ENCODE measurements at regions not wholly inside any gene's neighbourhood (a gene's known extent, or its start where the extent isn't known, plus 50 kb on each side); places are given as distances from the start of the nearest gene placed in this dataset.

- no peak for TF ChIP-seq TAF1 (IDR thresholded peaks at IDR 0.05; ENCODE audit: low read depth)
- no peak for TF ChIP-seq RAD21 (IDR thresholded peaks at IDR 0.05; ENCODE audit: low read depth)
- TF ChIP-seq, protein P1, sequence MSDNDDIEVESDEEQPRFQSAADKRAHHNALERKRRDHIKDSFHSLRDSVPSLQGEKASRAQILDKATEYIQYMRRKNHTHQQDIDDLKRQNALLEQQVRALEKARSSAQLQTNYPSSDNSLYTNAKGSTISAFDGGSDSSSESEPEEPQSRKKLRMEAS (IDR thresholded peaks at IDR 0.05) = no peak
- no peak for TF ChIP-seq NFIC (IDR thresholded peaks at IDR 0.05)
- TF ChIP-seq, protein P2, sequence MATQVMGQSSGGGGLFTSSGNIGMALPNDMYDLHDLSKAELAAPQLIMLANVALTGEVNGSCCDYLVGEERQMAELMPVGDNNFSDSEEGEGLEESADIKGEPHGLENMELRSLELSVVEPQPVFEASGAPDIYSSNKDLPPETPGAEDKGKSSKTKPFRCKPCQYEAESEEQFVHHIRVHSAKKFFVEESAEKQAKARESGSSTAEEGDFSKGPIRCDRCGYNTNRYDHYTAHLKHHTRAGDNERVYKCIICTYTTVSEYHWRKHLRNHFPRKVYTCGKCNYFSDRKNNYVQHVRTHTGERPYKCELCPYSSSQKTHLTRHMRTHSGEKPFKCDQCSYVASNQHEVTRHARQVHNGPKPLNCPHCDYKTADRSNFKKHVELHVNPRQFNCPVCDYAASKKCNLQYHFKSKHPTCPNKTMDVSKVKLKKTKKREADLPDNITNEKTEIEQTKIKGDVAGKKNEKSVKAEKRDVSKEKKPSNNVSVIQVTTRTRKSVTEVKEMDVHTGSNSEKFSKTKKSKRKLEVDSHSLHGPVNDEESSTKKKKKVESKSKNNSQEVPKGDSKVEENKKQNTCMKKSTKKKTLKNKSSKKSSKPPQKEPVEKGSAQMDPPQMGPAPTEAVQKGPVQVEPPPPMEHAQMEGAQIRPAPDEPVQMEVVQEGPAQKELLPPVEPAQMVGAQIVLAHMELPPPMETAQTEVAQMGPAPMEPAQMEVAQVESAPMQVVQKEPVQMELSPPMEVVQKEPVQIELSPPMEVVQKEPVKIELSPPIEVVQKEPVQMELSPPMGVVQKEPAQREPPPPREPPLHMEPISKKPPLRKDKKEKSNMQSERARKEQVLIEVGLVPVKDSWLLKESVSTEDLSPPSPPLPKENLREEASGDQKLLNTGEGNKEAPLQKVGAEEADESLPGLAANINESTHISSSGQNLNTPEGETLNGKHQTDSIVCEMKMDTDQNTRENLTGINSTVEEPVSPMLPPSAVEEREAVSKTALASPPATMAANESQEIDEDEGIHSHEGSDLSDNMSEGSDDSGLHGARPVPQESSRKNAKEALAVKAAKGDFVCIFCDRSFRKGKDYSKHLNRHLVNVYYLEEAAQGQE (IDR thresholded peaks at IDR 0.05; ENCODE audit: low read depth) = no peak
Measured at GRCh38 chr7:52944921-52945320, 90.5 kb upstream of the POM121L12 start.

GRCh38 chr7:52940481-52940880 lies 95.0 kb upstream of the POM121L12 start:
- TF ChIP-seq CEBPB (IDR thresholded peaks at IDR 0.05) (no peak), FOXM1 (IDR thresholded peaks at IDR 0.05; ENCODE audit: borderline replicate concordance, low read depth) (no peak), EP300 (IDR thresholded peaks at IDR 0.05; ENCODE audit: borderline replicate concordance) (no peak)
- TF ChIP-seq, protein P2 (IDR thresholded peaks at IDR 0.05; ENCODE audit: low read depth) = no peak

DNA sequence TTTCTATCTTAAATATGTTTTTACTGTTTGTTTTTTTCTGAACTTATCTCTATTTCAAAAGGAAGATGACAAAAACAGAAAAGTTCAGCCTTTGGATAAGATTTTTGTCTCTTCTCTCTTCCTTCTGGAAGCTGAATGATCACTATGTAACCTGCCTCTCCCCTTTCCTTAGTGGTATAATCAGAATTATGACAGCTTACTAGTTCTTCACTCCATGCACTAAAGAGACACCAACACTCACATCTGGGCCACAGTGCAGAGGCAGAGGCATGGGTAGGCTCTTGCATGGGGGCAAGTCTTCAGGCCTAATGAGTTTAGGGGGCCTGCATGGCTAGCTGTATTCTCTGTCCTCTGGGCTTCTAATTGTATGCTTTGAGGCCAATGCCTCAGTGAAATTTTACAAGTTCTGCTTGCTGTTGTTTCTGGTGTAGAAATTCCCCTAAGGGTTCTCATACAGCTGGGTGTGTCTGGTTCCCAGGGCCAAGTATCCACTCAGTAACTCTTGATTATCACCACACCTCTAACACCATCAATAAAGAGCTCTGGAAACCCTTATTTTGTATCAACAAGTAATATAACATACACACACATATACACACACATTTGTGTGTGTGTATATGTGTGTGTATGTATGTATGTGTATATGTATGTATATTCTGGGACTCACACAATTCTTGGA lies 96.8 kb upstream of the POM121L12 start:
- TF ChIP-seq, protein P2 (IDR thresholded peaks at IDR 0.05; ENCODE audit: low read depth) = no peak
- no peak for TF ChIP-seq NFIC (IDR thresholded peaks at IDR 0.05)
- no peak for TF ChIP-seq EGR1 (IDR thresholded peaks at IDR 0.05)
- TF ChIP-seq, protein P3, sequence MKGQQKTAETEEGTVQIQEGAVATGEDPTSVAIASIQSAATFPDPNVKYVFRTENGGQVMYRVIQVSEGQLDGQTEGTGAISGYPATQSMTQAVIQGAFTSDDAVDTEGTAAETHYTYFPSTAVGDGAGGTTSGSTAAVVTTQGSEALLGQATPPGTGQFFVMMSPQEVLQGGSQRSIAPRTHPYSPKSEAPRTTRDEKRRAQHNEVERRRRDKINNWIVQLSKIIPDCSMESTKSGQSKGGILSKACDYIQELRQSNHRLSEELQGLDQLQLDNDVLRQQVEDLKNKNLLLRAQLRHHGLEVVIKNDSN (IDR thresholded peaks at IDR 0.05) = no peak
- no peak for TF ChIP-seq RAD21 (IDR thresholded peaks at IDR 0.05; ENCODE audit: low read depth)
- TF ChIP-seq FOXM1 (IDR thresholded peaks at IDR 0.05; ENCODE audit: borderline replicate concordance, low read depth) = no peak
- no peak for TF ChIP-seq CEBPB (IDR thresholded peaks at IDR 0.05)
- TF ChIP-seq YY1 (IDR thresholded peaks at IDR 0.05; ENCODE audit: low read depth) = no peak
- TF ChIP-seq CREB1 (IDR thresholded peaks at IDR 0.05; ENCODE audit: low read depth) = no peak
- TF ChIP-seq, protein P1 (IDR thresholded peaks at IDR 0.05) = no peak
- TF ChIP-seq ZBTB7A (IDR thresholded peaks at IDR 0.05; ENCODE audit: low read depth) = no peak
- TF ChIP-seq TCF12 (IDR thresholded peaks at IDR 0.05; ENCODE audit: low read depth) = no peak
- no peak for TF ChIP-seq TAF1 (IDR thresholded peaks at IDR 0.05; ENCODE audit: low read depth)
- no peak for TF ChIP-seq EP300 (IDR thresholded peaks at IDR 0.05; ENCODE audit: borderline replicate concordance)
- no peak for TF ChIP-seq TEAD4 (IDR thresholded peaks at IDR 0.05)

DNA sequence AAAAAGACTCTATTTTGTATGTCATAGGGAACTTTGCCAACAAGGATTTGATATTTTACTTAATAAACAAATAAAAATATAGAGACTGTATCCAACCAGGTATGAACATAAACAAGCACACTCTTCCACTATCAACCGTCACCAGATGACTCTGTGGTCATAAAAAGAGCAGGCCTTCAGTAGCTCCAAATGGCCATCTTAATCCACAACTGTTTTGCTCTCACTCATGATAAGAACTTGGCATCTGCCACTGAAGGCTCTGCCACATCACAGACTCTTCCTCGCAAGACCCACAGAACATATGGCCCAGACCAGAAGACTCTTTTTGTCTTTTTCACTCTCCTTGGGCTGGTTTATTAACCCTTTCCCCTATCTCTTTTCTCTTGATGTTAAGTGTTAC lies 98.7 kb upstream of the POM121L12 start:
- no peak for TF ChIP-seq TCF12 (IDR thresholded peaks at IDR 0.05; ENCODE audit: low read depth)
- TF ChIP-seq, protein P2 (IDR thresholded peaks at IDR 0.05; ENCODE audit: low read depth) = no peak
- TF ChIP-seq TEAD4 (IDR thresholded peaks at IDR 0.05) = no peak
- no peak for TF ChIP-seq CEBPB (IDR thresholded peaks at IDR 0.05)
- no peak for TF ChIP-seq FOXM1 (IDR thresholded peaks at IDR 0.05; ENCODE audit: borderline replicate concordance, low read depth)
- TF ChIP-seq, protein P1 (IDR thresholded peaks at IDR 0.05) = no peak
- TF ChIP-seq TAF1 (IDR thresholded peaks at IDR 0.05; ENCODE audit: low read depth) = no peak
- no peak for TF ChIP-seq RAD21 (IDR thresholded peaks at IDR 0.05; ENCODE audit: low read depth)
- TF ChIP-seq EP300 (IDR thresholded peaks at IDR 0.05; ENCODE audit: borderline replicate concordance) = no peak
- no peak for TF ChIP-seq YY1 (IDR thresholded peaks at IDR 0.05; ENCODE audit: low read depth)
- TF ChIP-seq, protein P3 (IDR thresholded peaks at IDR 0.05) = no peak
- no peak for TF ChIP-seq ZBTB7A (IDR thresholded peaks at IDR 0.05; ENCODE audit: low read depth)
- no peak for TF ChIP-seq EGR1 (IDR thresholded peaks at IDR 0.05)
- no peak for TF ChIP-seq NFIC (IDR thresholded peaks at IDR 0.05)
- TF ChIP-seq CREB1 (IDR thresholded peaks at IDR 0.05; ENCODE audit: low read depth) = no peak

Measured in Ishikawa (cell line).